Left ventricle myocardium superior (tissue), 1 donor: ENCODE measurements at regions not wholly inside any gene's neighbourhood (a gene's known extent, or its start where the extent isn't known, plus 50 kb on each side); places are given as distances from the start of the nearest gene placed in this dataset.

ENCODE experiments used
- ATAC-seq: fragments of 200-7000 bp; cut with Tn5 transposase; one replicate; pipeline ENCODE4 v1.9.1; 2020; ENCODE audit warnings: mild to moderate bottlenecking, moderate library complexity
- DNase-seq: peaks from one replicate; pipeline ENCODE4 v3.0.0-alpha.2; 2020
- intact Hi-C: fragments of 100-400 bp; cut with micrococcal nuclease; formaldehyde crosslinking; loops from one replicate; pipeline ENCODE4 v1.11.0; 2022
- donor health status: DM: no; HTN: yes; CAD: no; lungs with severe emphysema.

DNA sequence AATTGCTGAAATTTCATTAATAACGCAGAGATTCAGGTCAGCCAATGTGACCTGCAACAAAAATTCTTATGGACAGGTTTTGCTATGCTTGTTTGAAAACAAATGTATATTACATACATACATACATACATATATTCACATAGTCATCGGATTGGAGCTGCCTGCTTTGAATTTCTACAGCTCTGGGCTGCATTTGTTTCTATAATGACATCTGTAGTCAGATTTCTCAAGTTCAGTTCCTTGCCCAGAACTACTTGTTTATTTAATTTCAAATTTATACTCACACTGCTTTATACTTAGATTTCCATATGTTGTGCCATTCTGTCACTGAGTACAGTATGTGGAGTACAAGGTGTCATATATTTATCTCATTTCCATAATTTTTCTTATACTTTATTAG is 2775.0 kb downstream of the PCDH9 start:
- DNase-seq (no peak), ATAC-seq (no peak)
- intact Hi-C loops = no loop called here

- intact Hi-C loops = no loop called here
- DNase-seq = no peak
- no peak for ATAC-seq
Measured at GRCh38 chr13:64453831-64454230, 2776.3 kb downstream of the PCDH9 start.

DNA sequence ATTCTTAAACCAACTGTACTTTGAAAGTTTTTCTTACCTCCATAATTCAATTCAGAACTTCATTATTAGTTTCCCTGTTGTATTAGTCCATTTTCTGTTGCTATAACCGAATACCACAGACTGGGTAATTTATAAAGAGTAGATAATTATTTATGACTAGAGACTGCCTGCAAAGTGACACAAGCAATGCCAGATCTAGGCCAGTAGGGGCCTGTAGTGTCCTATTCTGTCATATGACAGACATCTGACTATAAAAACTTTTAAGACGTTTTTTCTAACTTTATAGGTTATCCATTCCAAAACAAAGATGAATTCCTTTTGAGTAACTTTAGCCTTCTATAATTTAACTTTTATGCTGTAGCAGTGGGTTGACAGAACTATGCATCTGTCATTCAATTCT is 2783.8 kb downstream of the PCDH9 start:
- no peak for DNase-seq
- ATAC-seq = no peak
- intact Hi-C loops = no loop called here

DNA sequence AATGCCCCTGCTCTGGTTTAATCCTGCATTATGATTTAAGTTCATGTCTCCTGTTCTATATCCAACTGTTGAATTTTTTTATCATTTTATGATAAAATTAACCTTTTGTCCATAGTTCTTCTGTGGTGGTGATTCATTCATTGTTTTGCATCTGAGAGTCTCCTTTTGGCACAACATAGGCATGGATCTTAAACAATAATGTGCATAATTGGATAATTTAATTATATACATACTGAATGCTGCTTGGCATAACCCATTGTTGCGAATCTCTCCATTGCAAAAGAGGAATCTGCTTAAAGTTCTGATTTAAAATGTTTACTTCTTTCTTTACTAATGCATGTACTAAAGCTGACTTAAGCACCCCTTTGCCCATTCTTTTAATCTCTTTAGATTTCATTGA is 2788.4 kb downstream of the PCDH9 start:
- DNase-seq (no peak), ATAC-seq (no peak)
- intact Hi-C loops = no loop called here

DNA sequence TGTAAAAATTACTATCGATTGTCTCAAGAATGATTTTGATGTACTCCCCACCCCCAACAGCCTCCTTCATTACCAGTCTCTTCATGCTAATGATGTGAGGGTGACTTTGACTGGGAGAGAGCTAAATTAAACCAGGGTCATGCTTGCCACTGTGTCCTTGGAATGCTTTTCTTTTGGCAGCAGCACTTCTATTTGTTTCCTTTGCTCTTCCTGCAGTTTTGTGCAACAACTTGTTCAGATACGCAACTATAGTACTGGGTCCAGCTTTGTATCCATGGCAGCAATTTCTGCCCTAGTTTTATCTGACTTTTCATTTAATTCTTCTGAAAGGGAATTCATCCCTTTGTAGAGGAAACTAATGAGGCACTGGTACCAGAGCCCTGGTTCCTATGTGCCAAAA is 2792.1 kb downstream of the PCDH9 start:
- intact Hi-C loops = no loop called here
- no peak for ATAC-seq
- DNase-seq = no peak

DNA sequence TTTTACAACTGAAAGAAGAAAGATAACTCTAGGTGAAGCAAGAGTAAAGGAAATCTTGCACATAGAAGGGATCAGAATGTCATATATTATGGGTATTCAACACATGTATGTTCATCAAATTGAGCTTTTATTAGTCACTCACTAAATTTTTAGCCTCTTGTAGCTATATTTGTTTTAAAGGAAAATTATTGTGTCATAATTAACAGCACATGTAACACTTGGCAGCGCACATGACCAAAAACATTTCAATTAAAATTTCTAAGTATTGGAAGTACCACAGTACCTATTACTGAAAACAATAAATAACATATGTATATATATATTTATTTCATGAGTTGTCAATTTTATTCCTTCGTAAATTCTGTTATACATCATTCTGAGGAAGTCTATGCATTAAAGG is 2800.4 kb downstream of the PCDH9 start:
- DNase-seq = no peak
- intact Hi-C loops = no loop called here
- ATAC-seq = no peak

- DNase-seq = no peak
- intact Hi-C loops = no loop called here
- no peak for ATAC-seq
Measured at GRCh38 chr13:64428196-64428595, 2801.9 kb downstream of the PCDH9 start.

DNA sequence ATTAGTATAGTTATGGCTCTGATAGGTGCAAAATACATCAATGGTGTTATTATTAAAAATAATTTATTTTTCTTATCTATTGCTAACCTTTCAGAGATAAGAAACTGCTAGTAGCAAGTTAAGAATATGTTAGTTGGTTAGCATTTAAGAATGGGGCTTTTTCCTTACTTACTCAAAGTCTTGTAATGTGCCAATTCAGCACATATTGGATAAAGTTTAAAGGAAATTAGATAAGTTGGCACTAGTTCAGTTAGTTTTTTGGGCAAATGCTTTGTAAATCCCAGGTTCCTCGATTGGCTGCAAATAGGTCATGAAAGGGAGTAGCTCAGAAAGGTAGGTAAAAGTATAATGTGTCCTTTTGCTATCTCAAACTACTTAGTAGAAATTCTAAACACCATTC is 2806.7 kb downstream of the PCDH9 start:
- intact Hi-C loops = no loop called here
- DNase-seq = no peak
- no peak for ATAC-seq

DNA sequence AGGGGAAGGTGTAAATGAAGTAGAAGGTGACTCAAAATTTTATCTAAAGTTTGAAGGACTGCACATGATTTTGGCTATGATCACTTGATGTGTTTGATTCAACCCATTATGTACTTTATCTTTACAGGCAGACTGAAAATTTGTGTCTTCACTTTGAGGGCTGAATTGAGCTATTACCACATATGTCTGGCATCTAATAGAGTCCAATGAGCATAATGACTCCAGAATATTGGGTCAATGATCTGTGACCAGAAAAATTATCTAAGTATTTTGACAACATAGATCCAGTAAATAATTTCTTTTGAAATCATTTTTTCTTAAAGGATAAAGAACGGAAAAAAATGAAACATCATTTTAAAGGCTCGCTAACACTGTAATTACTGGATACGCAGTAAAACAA is 2810.0 kb downstream of the PCDH9 start:
- DNase-seq = no peak
- no peak for ATAC-seq
- intact Hi-C loops = no loop called here

GRCh38 chr13:64417581-64417980 is 2812.6 kb downstream of the PCDH9 start:
- intact Hi-C loops = no loop called here
- no peak for ATAC-seq
- no peak for DNase-seq

DNA sequence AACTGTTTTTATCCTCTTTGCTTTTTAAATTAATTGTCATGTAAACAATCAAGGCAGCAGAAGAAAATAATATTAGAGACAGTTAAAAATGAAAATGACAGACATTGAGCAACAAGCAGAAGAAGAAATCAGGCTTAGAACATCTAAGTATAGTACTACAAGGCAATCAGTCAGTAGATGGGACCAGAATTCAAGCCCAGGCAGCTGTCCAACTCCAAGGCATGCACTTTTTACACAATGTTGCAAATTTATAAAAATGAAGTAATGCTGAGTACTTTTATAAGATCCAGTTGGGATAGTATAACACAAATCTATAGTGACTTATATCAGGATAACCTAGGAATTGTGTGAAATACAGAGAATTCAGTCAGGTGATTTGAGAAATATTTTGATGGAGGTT is 2815.8 kb downstream of the PCDH9 start:
- intact Hi-C loops = no loop called here
- DNase-seq (no peak), ATAC-seq (no peak)

GRCh38 chr13:64413529-64413928 is 2816.6 kb downstream of the PCDH9 start:
- ATAC-seq (no peak), DNase-seq (no peak)
- intact Hi-C loops = no loop called here

DNA sequence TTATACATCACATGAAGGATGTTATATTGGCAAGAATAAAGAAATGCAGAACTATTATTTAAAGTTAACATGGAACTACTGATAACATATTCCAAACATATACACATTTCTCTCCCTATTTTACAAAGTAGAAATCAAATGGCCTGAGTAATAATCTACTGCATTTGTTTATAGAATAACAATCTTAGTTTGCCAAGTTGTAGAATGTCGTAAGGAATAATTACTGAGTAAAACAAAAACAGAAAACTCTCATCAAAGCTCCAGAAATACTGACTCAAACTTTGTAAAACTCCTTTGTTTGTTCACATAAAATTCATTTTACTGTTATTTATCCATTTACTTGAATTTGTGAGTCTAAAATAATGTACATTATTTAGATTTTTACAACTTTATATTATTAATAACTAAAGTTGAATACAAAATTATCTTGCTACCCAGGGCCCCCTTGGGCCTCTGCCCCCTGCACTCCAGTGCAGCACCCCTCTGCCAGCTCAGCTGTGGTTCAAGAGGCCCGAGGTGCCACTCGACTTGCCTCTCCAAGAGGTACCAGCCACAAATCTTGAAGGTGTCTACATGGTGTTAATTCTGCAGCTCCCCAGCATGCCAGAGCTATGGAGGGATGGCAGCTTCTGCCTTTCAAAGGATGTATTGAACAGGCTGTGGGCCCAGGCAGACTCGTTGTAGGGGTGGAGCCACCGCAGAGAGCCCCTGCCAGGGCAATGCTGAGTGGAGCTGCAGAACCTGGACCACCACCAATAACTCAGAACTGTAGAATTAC is 2819.7 kb downstream of the PCDH9 start:
- intact Hi-C loops = no loop called here
- ATAC-seq (no peak), DNase-seq (no peak)

GRCh38 chr13:64397701-64398100 is 2832.4 kb downstream of the PCDH9 start:
- DNase-seq (no peak), ATAC-seq (no peak)
- intact Hi-C loops = no loop called here

DNA sequence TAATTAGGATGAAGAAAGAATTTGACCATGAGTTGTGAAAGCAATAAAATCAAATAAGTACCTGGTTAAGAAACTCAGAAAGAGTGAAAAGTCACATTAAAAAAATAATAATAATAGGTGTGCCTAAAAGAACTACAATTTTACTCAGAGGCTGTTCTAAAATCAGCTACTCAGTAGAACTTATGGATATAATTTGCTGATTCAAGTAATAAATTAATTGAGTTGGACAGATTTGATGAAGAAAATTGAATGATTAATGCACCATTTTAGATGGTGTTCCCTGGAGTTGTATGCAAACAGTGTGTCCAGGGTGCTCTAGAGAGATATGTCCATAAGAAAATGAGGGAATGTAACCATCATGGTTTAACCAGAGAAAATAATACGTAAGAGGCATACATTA is 2852.5 kb downstream of the PCDH9 start:
- ATAC-seq (no peak), DNase-seq (no peak)
- intact Hi-C loops = no loop called here

- intact Hi-C loops = no loop called here
- ATAC-seq = no peak
Measured at GRCh38 chr13:64371461-64371860, 2858.7 kb downstream of the PCDH9 start.

DNA sequence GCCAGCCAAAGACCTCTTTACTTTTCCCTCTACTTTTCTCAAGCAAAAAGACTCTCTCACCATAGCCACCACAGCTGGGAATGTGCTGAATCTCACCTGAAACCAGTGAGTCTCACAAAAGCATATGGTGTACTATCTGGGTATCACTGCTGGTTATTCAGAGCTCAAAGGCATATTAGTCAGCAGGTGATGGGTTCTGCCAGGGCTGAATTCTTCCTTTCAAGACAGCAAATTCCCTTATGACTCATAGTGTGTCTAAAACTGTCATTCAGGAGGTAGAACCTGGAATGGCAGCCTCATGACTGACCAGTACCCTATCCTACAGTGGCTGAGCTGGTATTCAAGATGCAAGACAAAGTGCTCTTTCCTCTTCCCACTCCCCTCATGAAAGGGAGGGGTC is 2859.1 kb downstream of the PCDH9 start:
- intact Hi-C loops = no loop called here
- DNase-seq (no peak), ATAC-seq (no peak)

More at GRCh38 chr13:64371461-64371860, 2858.7 kb downstream of the PCDH9 start:
- no peak for DNase-seq

- ATAC-seq = no peak
- intact Hi-C loops = no loop called here
- no peak for DNase-seq
Measured at GRCh38 chr13:64369121-64369520, 2861.0 kb downstream of the PCDH9 start.

- ATAC-seq (no peak), DNase-seq (no peak)
- intact Hi-C loops = no loop called here
Measured at GRCh38 chr13:64362564-64362963, 2867.6 kb downstream of the PCDH9 start.

DNA sequence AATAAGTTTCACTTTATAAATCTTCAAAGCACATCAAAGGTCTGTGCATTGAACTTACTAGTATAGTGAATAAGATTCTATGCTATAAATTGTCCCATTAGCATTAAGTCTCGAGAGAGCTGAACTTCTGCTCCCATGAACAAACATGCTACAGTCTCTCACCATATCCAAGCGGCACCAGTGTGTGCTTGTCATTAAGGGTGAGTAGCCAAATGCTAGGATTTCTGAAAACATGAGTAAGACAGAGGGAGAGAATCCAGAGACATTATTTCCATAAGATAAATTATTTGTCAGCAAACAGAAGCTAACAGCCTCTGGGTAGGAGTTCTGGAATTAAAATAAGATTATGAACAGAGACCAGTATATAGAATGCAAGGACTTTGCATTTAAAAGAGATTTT is 2882.5 kb downstream of the PCDH9 start:
- intact Hi-C loops = no loop called here
- DNase-seq = no peak
- ATAC-seq = no peak

- DNase-seq (no peak), ATAC-seq (no peak)
- intact Hi-C loops = no loop called here
Measured at GRCh38 chr13:64339373-64340063, 2890.6 kb downstream of the PCDH9 start.
